SU-DHL-6 (cell line): ENCODE measurements at regions not wholly inside any gene's neighbourhood (a gene's known extent, or its start where the extent isn't known, plus 50 kb on each side); places are given as distances from the start of the nearest gene placed in this dataset.

ENCODE experiments used
- H2AFZ ChIP-seq: fragments of 200-600 bp; sonication (generic); 2 replicates; pipeline ENCODE4 v1.6.1; 2014; ENCODE audit warnings: low read depth, mild to moderate bottlenecking, moderate library complexity, mixed read lengths, antibody characterized with exemption, low read length; ENCODE audit not compliant: severe bottlenecking
- H3F3A ChIP-seq: fragments of 200-600 bp; shearing (Covaris generic); 2 replicates; pipeline ENCODE4 v1.6.0; 2016; ENCODE audit warnings: antibody characterized with exemption, mild to moderate bottlenecking; ENCODE audit not compliant: insufficient read depth
- H3K27ac ChIP-seq: fragments of 200-600 bp; sonication (generic); 2 replicates; pipeline ENCODE4 v1.5.1; 2016; ENCODE audit warnings: low read depth, mild to moderate bottlenecking, low read length, moderate library complexity, mixed read lengths
- H3K27me3 ChIP-seq: fragments of 200-600 bp; sonication (generic), shearing (Covaris generic); 2 replicates; pipeline ENCODE4 v1.6.0; 2014; ENCODE audit warnings: mild to moderate bottlenecking, low read length
- H3K36me3 ChIP-seq: fragments of 200-600 bp; sonication (generic); 2 replicates; pipeline ENCODE4 v1.6.1; 2014; ENCODE audit warnings: mild to moderate bottlenecking, low read length, mixed read lengths
- H3K4me2 ChIP-seq: fragments of 300-600, 200-600 bp; shearing (Covaris generic), sonication (generic); 2 replicates; pipeline ENCODE4 v1.6.0; 2014; ENCODE audit warnings: low read length, low read depth, mild to moderate bottlenecking; ENCODE audit not compliant: poor library complexity, severe bottlenecking
- H3K4me3 ChIP-seq: fragments of 200-600 bp; sonication (generic); 2 replicates; pipeline ENCODE4 v1.5.1; 2014; ENCODE audit warnings: antibody characterized with exemption, low read length, mild to moderate bottlenecking, mixed read lengths; ENCODE audit not compliant: insufficient read depth, poor library complexity, severe bottlenecking
- H3K79me2 ChIP-seq: fragments of 200-600 bp; sonication (generic); 2 replicates; pipeline ENCODE4 v1.6.1; 2014; ENCODE audit warnings: mild to moderate bottlenecking, low read length, moderate library complexity; ENCODE audit not compliant: insufficient read depth
- H3K9ac ChIP-seq: fragments of 200-600 bp; sonication (generic); 2 replicates; pipeline ENCODE4 v1.7.0; 2014; ENCODE audit warnings: mild to moderate bottlenecking, low read length
- H3K9me2 ChIP-seq: fragments of 200-600 bp; sonication (generic); replicated peaks from 2 replicates; pipeline ENCODE4 v1.6.1; 2014; ENCODE audit warnings: low read length; ENCODE audit not compliant: insufficient read depth
- H3K9me3 ChIP-seq: fragments of 200-600 bp; sonication (generic); 2 replicates; pipeline ENCODE4 v1.6.1; 2014; ENCODE audit warnings: low read length, mixed read lengths; ENCODE audit not compliant: insufficient read depth
- H4K20me1 ChIP-seq: fragments of 200-600 bp; sonication (generic); 2 replicates; pipeline ENCODE4 v1.6.1; 2014; ENCODE audit warnings: low read depth, mild to moderate bottlenecking, antibody characterized with exemption, low read length, moderate library complexity, mixed read lengths
- CTCF ChIP-seq: fragments of 200-600 bp; sonication (generic); IDR thresholded peaks from one replicate; pipeline ENCODE4 v1.5.1; 2017; ENCODE audit warnings: antibody characterized with exemption, mild to moderate bottlenecking, low read length, moderate library complexity; ENCODE audit not compliant: insufficient read depth, poor library complexity, severe bottlenecking
- EZH2phosphoT487 ChIP-seq: fragments of 200-600 bp; sonication (generic), shearing (Covaris generic); conservative IDR thresholded peaks from 2 replicates; pipeline ENCODE4 v1.6.1; 2018; ENCODE audit warnings: mild to moderate bottlenecking, antibody characterized with exemption, low read length, moderate library complexity, mixed read lengths

- no peak overlapping the region for H3K27ac ChIP-seq
- no peak overlapping the region for H3K4me2 ChIP-seq
- H3K4me3 ChIP-seq, result no peak overlapping the region
- H3F3A ChIP-seq, result no peaks in the 10 kb centered on the region
- H3K27me3 ChIP-seq, result no peaks in the 10 kb centered on the region
- no peaks in the 10 kb centered on the region for H3K9me3 ChIP-seq
- no peak for TF ChIP-seq EZH2phosphoT487
- TF ChIP-seq CTCF, result no peak
- no peaks in the 10 kb centered on the region for H3K79me2 ChIP-seq
- no peaks in the 10 kb centered on the region for H3K36me3 ChIP-seq
- H4K20me1 ChIP-seq, result no peaks in the 10 kb centered on the region
- no peak overlapping the region for H3K9ac ChIP-seq
- no peak overlapping the region for H2AFZ ChIP-seq
- H3K9me2 ChIP-seq, result no peaks in the 10 kb centered on the region
Measured at GRCh38 chr4:188824553-188824952, 685.3 kb downstream of the TRIML1 start.

- Histone ChIP-seq H3K27ac (no peak overlapping the region), H3K36me3 (no peaks in the 10 kb centered on the region), H3K9me2 (no peaks in the 10 kb centered on the region), H3K27me3 (no peaks in the 10 kb centered on the region), H3K9me3 (no peaks in the 10 kb centered on the region), H3K4me2 (no peak overlapping the region), H4K20me1 (no peaks in the 10 kb centered on the region), H2AFZ (no peak overlapping the region), H3K9ac (no peak overlapping the region), H3F3A (no peaks in the 10 kb centered on the region), H3K4me3 (no peak overlapping the region), H3K79me2 (no peaks in the 10 kb centered on the region)
- no peak for TF ChIP-seq EZH2phosphoT487
Measured at GRCh38 chr4:188826393-188826792, 687.2 kb downstream of the TRIML1 start.

GRCh38 chr4:188839704-188840103 lies 700.5 kb downstream of the TRIML1 start:
- no peak overlapping the region for H3K27ac ChIP-seq
- H3K9me3 ChIP-seq, result no peaks in the 10 kb centered on the region
- no peak overlapping the region for H3K9ac ChIP-seq
- H3F3A ChIP-seq, result no peaks in the 10 kb centered on the region
- no peak overlapping the region for H3K4me3 ChIP-seq
- no peak overlapping the region for H3K4me2 ChIP-seq
- no peak overlapping the region for H2AFZ ChIP-seq
- no peaks in the 10 kb centered on the region for H3K9me2 ChIP-seq
- TF ChIP-seq CTCF (no peak), EZH2phosphoT487 (no peak)
- no peaks in the 10 kb centered on the region for H3K79me2 ChIP-seq
- no peaks in the 10 kb centered on the region for H3K36me3 ChIP-seq
- H4K20me1 ChIP-seq, result no peaks in the 10 kb centered on the region
- H3K27me3 ChIP-seq, result no peaks in the 10 kb centered on the region

- no peaks in the 10 kb centered on the region for H3K36me3 ChIP-seq
- H3K79me2 ChIP-seq, result no peaks in the 10 kb centered on the region
- H3K27ac ChIP-seq, result no peak overlapping the region
- H3K4me2 ChIP-seq, result no peak overlapping the region
- no peaks in the 10 kb centered on the region for H3F3A ChIP-seq
- no peaks in the 10 kb centered on the region for H3K27me3 ChIP-seq
- H3K9me2 ChIP-seq, result no peaks in the 10 kb centered on the region
- TF ChIP-seq EZH2phosphoT487, result no peak
- TF ChIP-seq CTCF, result no peak
- H3K9me3 ChIP-seq, result no peaks in the 10 kb centered on the region
- H3K9ac ChIP-seq, result no peak overlapping the region
- no peaks in the 10 kb centered on the region for H4K20me1 ChIP-seq
- H3K4me3 ChIP-seq, result no peak overlapping the region
- H2AFZ ChIP-seq, result no peak overlapping the region
Measured at GRCh38 chr4:188841523-188841922, 702.3 kb downstream of the TRIML1 start.
